Panc1 (cell line): ENCODE measurements at regions not wholly inside any gene's neighbourhood (a gene's known extent, or its start where the extent isn't known, plus 50 kb on each side); places are given as distances from the start of the nearest gene placed in this dataset.

Experiments used
- POLR2AphosphoS5 ChIP-seq: IDR thresholded peaks from 2 replicates; pipeline ENCODE4 v1.6.1; 2012; ENCODE audit warnings: mild to moderate bottlenecking, low read depth, low read length, moderate library complexity
- SIN3A ChIP-seq: IDR thresholded peaks from 2 replicates; pipeline ENCODE4 v1.6.1; 2012; ENCODE audit warnings: low read depth, mild to moderate bottlenecking, low read length, moderate library complexity, borderline replicate concordance; ENCODE audit not compliant: insufficient read depth
- TF ChIP-seq, protein P1 (sequence below): fragments of 450-650 bp; IDR thresholded peaks from 2 replicates; pipeline ENCODE4 v1.5.1; 2017; ENCODE audit warnings: mild to moderate bottlenecking
- TF ChIP-seq, protein P2 (sequence below), 2 experiments: IDR thresholded peaks; 2 replicates each; pipeline ENCODE4 v1.6.1; 2011 to 2012; ENCODE audit warnings: low read depth in 2 of 2, control low read depth in 1 of 2, low read length in 1 of 2, mild to moderate bottlenecking in 1 of 2, moderate library complexity in 1 of 2; ENCODE audit not compliant: insufficient read depth in 1 of 2

DNA sequence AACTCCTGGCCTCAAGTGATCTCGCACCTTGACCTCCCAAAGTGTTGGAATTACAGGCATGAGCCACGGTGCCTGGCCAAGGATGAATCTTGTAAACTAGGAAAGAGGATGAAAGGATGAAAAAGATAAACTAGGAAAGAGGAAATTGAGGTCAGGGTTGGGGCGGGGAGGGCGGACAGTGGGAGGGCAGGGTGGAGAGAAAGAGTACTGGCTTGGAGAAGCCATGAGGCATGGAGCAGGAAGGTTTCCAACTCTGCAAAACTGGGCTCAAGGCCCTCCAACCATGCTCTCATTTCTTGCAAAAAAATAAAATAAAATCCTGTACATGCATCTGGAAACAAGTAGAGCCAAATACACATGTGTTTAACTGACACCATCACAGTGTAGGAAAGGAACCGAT is 256.6 kb upstream of the SGK1 start:
- TF ChIP-seq, protein P1, sequence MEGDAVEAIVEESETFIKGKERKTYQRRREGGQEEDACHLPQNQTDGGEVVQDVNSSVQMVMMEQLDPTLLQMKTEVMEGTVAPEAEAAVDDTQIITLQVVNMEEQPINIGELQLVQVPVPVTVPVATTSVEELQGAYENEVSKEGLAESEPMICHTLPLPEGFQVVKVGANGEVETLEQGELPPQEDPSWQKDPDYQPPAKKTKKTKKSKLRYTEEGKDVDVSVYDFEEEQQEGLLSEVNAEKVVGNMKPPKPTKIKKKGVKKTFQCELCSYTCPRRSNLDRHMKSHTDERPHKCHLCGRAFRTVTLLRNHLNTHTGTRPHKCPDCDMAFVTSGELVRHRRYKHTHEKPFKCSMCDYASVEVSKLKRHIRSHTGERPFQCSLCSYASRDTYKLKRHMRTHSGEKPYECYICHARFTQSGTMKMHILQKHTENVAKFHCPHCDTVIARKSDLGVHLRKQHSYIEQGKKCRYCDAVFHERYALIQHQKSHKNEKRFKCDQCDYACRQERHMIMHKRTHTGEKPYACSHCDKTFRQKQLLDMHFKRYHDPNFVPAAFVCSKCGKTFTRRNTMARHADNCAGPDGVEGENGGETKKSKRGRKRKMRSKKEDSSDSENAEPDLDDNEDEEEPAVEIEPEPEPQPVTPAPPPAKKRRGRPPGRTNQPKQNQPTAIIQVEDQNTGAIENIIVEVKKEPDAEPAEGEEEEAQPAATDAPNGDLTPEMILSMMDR, result no peak
- TF ChIP-seq POLR2AphosphoS5 (no peak), SIN3A (no peak)
- TF ChIP-seq, protein P2, sequence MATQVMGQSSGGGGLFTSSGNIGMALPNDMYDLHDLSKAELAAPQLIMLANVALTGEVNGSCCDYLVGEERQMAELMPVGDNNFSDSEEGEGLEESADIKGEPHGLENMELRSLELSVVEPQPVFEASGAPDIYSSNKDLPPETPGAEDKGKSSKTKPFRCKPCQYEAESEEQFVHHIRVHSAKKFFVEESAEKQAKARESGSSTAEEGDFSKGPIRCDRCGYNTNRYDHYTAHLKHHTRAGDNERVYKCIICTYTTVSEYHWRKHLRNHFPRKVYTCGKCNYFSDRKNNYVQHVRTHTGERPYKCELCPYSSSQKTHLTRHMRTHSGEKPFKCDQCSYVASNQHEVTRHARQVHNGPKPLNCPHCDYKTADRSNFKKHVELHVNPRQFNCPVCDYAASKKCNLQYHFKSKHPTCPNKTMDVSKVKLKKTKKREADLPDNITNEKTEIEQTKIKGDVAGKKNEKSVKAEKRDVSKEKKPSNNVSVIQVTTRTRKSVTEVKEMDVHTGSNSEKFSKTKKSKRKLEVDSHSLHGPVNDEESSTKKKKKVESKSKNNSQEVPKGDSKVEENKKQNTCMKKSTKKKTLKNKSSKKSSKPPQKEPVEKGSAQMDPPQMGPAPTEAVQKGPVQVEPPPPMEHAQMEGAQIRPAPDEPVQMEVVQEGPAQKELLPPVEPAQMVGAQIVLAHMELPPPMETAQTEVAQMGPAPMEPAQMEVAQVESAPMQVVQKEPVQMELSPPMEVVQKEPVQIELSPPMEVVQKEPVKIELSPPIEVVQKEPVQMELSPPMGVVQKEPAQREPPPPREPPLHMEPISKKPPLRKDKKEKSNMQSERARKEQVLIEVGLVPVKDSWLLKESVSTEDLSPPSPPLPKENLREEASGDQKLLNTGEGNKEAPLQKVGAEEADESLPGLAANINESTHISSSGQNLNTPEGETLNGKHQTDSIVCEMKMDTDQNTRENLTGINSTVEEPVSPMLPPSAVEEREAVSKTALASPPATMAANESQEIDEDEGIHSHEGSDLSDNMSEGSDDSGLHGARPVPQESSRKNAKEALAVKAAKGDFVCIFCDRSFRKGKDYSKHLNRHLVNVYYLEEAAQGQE (IDR thresholded peaks at IDR 0.05; ENCODE audit: insufficient read depth in 1 of 2, low read depth in 2 of 2, low read length in 1 of 2), result no peak
